BJ (cell line): ENCODE measurements at regions not wholly inside any gene's neighbourhood (a gene's known extent, or its start where the extent isn't known, plus 50 kb on each side); places are given as distances from the start of the nearest gene placed in this dataset.
"Not testable (repeated sequence)": the region's sequence is repeated elsewhere in the genome, so short reads cannot be mapped to it uniquely, and the experiment has no call there.

Experiments used
- CTCF ChIA-PET: fragments of 350-600 bp; formaldehyde crosslinking; extraction: SDS; loops from one replicate; lab custom pipeline; 2021; ENCODE audit warnings: antibody characterized with exemption, inconsistent platforms; lab: Yijun Ruan, JAX
- POLR2A ChIA-PET: fragments of 300-600 bp; sonication (Branson Sonifier 250); formaldehyde crosslinking; extraction: SDS; loops from one replicate; lab custom pipeline; 2021; ENCODE audit warnings: antibody characterized with exemption; lab: Charles Lee
- DNase-seq: peaks from one replicate; pipeline ENCODE4 v3.0.0-alpha.2; 2011; ENCODE audit warnings: low read depth
- H3K27me3 ChIP-seq: 2 replicates; pipeline ENCODE4 v1.6.0; 2011; ENCODE audit warnings: low read length; ENCODE audit not compliant: control insufficient read depth, insufficient read depth
- H3K36me3 ChIP-seq: 2 replicates; pipeline ENCODE4 v1.5.1; 2011; ENCODE audit warnings: low read length; ENCODE audit not compliant: control insufficient read depth, insufficient read depth
- H3K4me3 ChIP-seq: 2 replicates; pipeline ENCODE4 v1.5.1; 2011; ENCODE audit warnings: low read depth, mild to moderate bottlenecking, control low read depth, low read length
- CTCF ChIP-seq: IDR thresholded peaks from 2 replicates; pipeline ENCODE4 v1.5.1; 2011; ENCODE audit warnings: low read depth, mild to moderate bottlenecking, control low read depth, inconsistent platforms, low read length, moderate library complexity; ENCODE audit not compliant: insufficient read depth

- no peak for DNase-seq
Observed at GRCh38 chrY:16653971-16654370, 1226.0 kb downstream of the CDY2B start.

GRCh38 chrY:16645991-16646390 is 1234.0 kb downstream of the CDY2B start:
- CTCF ChIA-PET, result no interaction called here
- TF ChIP-seq CTCF, result no peak
- no peaks in the 10 kb centered on the region for H3K27me3 ChIP-seq
- H3K4me3 ChIP-seq, result no peak overlapping the region
- no peak for DNase-seq
- H3K36me3 ChIP-seq, result no peaks in the 10 kb centered on the region
- POLR2A ChIA-PET, result no interaction called here

More at GRCh38 chrY:16653971-16654370, 1226.0 kb downstream of the CDY2B start:
- POLR2A ChIA-PET, result no interaction called here
- CTCF ChIA-PET, result no interaction called here
- no peaks in the 10 kb centered on the region for H3K36me3 ChIP-seq
- no peak overlapping the region for H3K4me3 ChIP-seq
- H3K27me3 ChIP-seq, result no peaks in the 10 kb centered on the region
- no peak for TF ChIP-seq CTCF

- DNase-seq, result no peak
- no peak for TF ChIP-seq CTCF
- ChIA-PET POLR2A (no interaction called here), CTCF (no interaction called here)
- no peaks in the 10 kb centered on the region for H3K27me3 ChIP-seq
- H3K36me3 ChIP-seq, result no peaks in the 10 kb centered on the region
- H3K4me3 ChIP-seq, result no peak overlapping the region
Observed at GRCh38 chrY:16645449-16645848, 1234.6 kb downstream of the CDY2B start.

- H3K36me3 ChIP-seq, result no peaks in the 10 kb centered on the region
- DNase-seq, result no peak
- no peak for TF ChIP-seq CTCF
- CTCF ChIA-PET, result no interaction called here
- POLR2A ChIA-PET, result no interaction called here
- no peaks in the 10 kb centered on the region for H3K27me3 ChIP-seq
- no peak overlapping the region for H3K4me3 ChIP-seq
Observed at GRCh38 chrY:16644270-16644800, 1235.7 kb downstream of the CDY2B start.

GRCh38 chrY:16639777-16640176 is 1240.2 kb downstream of the CDY2B start:
- CTCF ChIA-PET, result no interaction called here

GRCh38 chrY:16638743-16639142 is 1241.3 kb downstream of the CDY2B start:
- H3K4me3 ChIP-seq, CTCF ChIA-PET, H3K36me3 ChIP-seq, DNase-seq, POLR2A ChIA-PET, H3K27me3 ChIP-seq: not testable (repeated sequence)

More at GRCh38 chrY:16639777-16640176, 1240.2 kb downstream of the CDY2B start:
- Histone ChIP-seq H3K36me3 (no peaks in the 10 kb centered on the region), H3K4me3 (no peak overlapping the region), H3K27me3 (no peaks in the 10 kb centered on the region)
- POLR2A ChIA-PET, result no interaction called here
- no peak for DNase-seq
- TF ChIP-seq CTCF, result no peak
